ENCODE measurements at regions not wholly inside any gene's neighbourhood (a gene's known extent, or its start where the extent isn't known, plus 50 kb on each side); places are given as distances from the start of the nearest gene placed in this dataset.

GRCh38 chr9:20111173-20111843 is 322.5 kb upstream of the SLC24A2 start:
- H3K4me2 ChIP-seq (ENCODE audit: low read length), result no peak overlapping the region
- H2BK5ac ChIP-seq (ENCODE audit: low read length), result no peak overlapping the region
- peaks cover 2% of the 10 kb centered on the region for H3K27me3 ChIP-seq (ENCODE audit: insufficient read depth, low read length, poor library complexity)
- no CpG with 5 or more reads among the region's 3 CpGs for WGBS (ENCODE audit: extremely low coverage, insufficient coverage, low lambda C conversion rate)
- no peak overlapping the region for H3K4me3 ChIP-seq (ENCODE audit: low read length)
- H3K4me1 ChIP-seq (ENCODE audit: control insufficient read depth, low read depth, low read length), result no peaks in the 10 kb centered on the region
- H2BK120ac ChIP-seq (ENCODE audit: low read depth, low read length), result no peak overlapping the region
- H2AK5ac ChIP-seq (ENCODE audit: low read length), result no peak overlapping the region
- no peaks in the 10 kb centered on the region for H3K79me1 ChIP-seq (ENCODE audit: low read length)
- H3K18ac ChIP-seq (ENCODE audit: low read length), result no peak overlapping the region
- H3K79me2 ChIP-seq (ENCODE audit: control insufficient read depth, insufficient read depth, low read length), result no peaks in the 10 kb centered on the region
- H4K8ac ChIP-seq (ENCODE audit: low read depth, low read length), result no peak overlapping the region
- H3K9ac ChIP-seq (ENCODE audit: low read length), result no peak overlapping the region
- H3K23ac ChIP-seq (ENCODE audit: low read length), result no peak overlapping the region
- DNase-seq, result no peak
- no peak overlapping the region for H3K56ac ChIP-seq (ENCODE audit: low read length)
- H2BK15ac ChIP-seq (replicated peaks; ENCODE audit: low read depth), result no peak overlapping the region
- H3K27ac ChIP-seq (ENCODE audit: low read depth, low read length), result no peak overlapping the region
- no peaks in the 10 kb centered on the region for H3K36me3 ChIP-seq (ENCODE audit: control insufficient read depth, insufficient read depth, low read length)
- no peak overlapping the region for H3K4ac ChIP-seq (ENCODE audit: low read depth, low read length)
- H4K5ac ChIP-seq (ENCODE audit: low read length), result no peak overlapping the region

GRCh38 chr9:20095430-20096092 is 306.7 kb upstream of the SLC24A2 start:
- H3K27me3 ChIP-seq (ENCODE audit: insufficient read depth, low read length, poor library complexity), result no peaks in the 10 kb centered on the region
- no peaks in the 10 kb centered on the region for H3K79me1 ChIP-seq (ENCODE audit: low read length)
- no peak overlapping the region for H3K4ac ChIP-seq (ENCODE audit: low read depth, low read length)
- no peaks in the 10 kb centered on the region for H3K4me1 ChIP-seq (ENCODE audit: control insufficient read depth, low read depth, low read length)
- no peak overlapping the region for H3K23ac ChIP-seq (ENCODE audit: low read length)
- WGBS (ENCODE audit: extremely low coverage, insufficient coverage, low lambda C conversion rate), result no CpG with 5 or more reads among the region's 5 CpGs
- no peak overlapping the region for H2BK5ac ChIP-seq (ENCODE audit: low read length)
- no peaks in the 10 kb centered on the region for H3K36me3 ChIP-seq (ENCODE audit: control insufficient read depth, insufficient read depth, low read length)
- no peak overlapping the region for H2BK15ac ChIP-seq (replicated peaks; ENCODE audit: low read depth)
- no peak for DNase-seq
- no peak overlapping the region for H3K4me2 ChIP-seq (ENCODE audit: low read length)
- H2AK5ac ChIP-seq (ENCODE audit: low read length), result no peak overlapping the region
- H3K4me3 ChIP-seq (ENCODE audit: low read length), result no peak overlapping the region
- no peak overlapping the region for H4K5ac ChIP-seq (ENCODE audit: low read length)
- no peak overlapping the region for H3K27ac ChIP-seq (ENCODE audit: low read depth, low read length)
- no peak overlapping the region for H2BK120ac ChIP-seq (ENCODE audit: low read depth, low read length)
- no peak overlapping the region for H3K18ac ChIP-seq (ENCODE audit: low read length)
- no peaks in the 10 kb centered on the region for H3K79me2 ChIP-seq (ENCODE audit: control insufficient read depth, insufficient read depth, low read length)
- no peak overlapping the region for H3K9ac ChIP-seq (ENCODE audit: low read length)
- no peak overlapping the region for H3K56ac ChIP-seq (ENCODE audit: low read length)
- no peak overlapping the region for H4K8ac ChIP-seq (ENCODE audit: low read depth, low read length)

GRCh38 chr9:20092561-20092960 is 303.7 kb upstream of the SLC24A2 start:
- Histone ChIP-seq H3K4me1 (ENCODE audit: control insufficient read depth, low read depth, low read length) (no peaks in the 10 kb centered on the region), H3K4me2 (ENCODE audit: low read length) (no peak overlapping the region), H3K79me2 (ENCODE audit: control insufficient read depth, insufficient read depth, low read length) (no peaks in the 10 kb centered on the region), H3K18ac (ENCODE audit: low read length) (no peak overlapping the region), H2BK5ac (ENCODE audit: low read length) (no peak overlapping the region), H3K9ac (ENCODE audit: low read length) (no peak overlapping the region), H3K36me3 (ENCODE audit: control insufficient read depth, insufficient read depth, low read length) (no peaks in the 10 kb centered on the region), H2BK15ac (replicated peaks; ENCODE audit: low read depth) (no peak overlapping the region), H2AK5ac (ENCODE audit: low read length) (no peak overlapping the region), H3K4me3 (ENCODE audit: low read length) (no peak overlapping the region), H3K27me3 (ENCODE audit: insufficient read depth, low read length, poor library complexity) (no peaks in the 10 kb centered on the region), H3K79me1 (ENCODE audit: low read length) (no peaks in the 10 kb centered on the region), H3K23ac (ENCODE audit: low read length) (no peak overlapping the region), H3K4ac (ENCODE audit: low read depth, low read length) (no peak overlapping the region), H2BK120ac (ENCODE audit: low read depth, low read length) (no peak overlapping the region), H3K27ac (ENCODE audit: low read depth, low read length) (no peak overlapping the region), H3K56ac (ENCODE audit: low read length) (no peak overlapping the region), H4K8ac (ENCODE audit: low read depth, low read length) (no peak overlapping the region), H4K5ac (ENCODE audit: low read length) (no peak overlapping the region)
- WGBS (ENCODE audit: extremely low coverage, insufficient coverage, low lambda C conversion rate), result no CpG with 5 or more reads among the region's 1 CpG
- DNase-seq, result no peak

- no peaks in the 10 kb centered on the region for H3K79me1 ChIP-seq (ENCODE audit: low read length)
- no peak overlapping the region for H2BK5ac ChIP-seq (ENCODE audit: low read length)
- H3K23ac ChIP-seq (ENCODE audit: low read length), result no peak overlapping the region
- H3K27me3 ChIP-seq (ENCODE audit: insufficient read depth, low read length, poor library complexity), result no peaks in the 10 kb centered on the region
- no peak overlapping the region for H3K4me3 ChIP-seq (ENCODE audit: low read length)
- H3K4me2 ChIP-seq (ENCODE audit: low read length), result no peak overlapping the region
- H2BK120ac ChIP-seq (ENCODE audit: low read depth, low read length), result no peak overlapping the region
- no peak overlapping the region for H3K9ac ChIP-seq (ENCODE audit: low read length)
- no CpG with 5 or more reads among the region's 1 CpG for WGBS (ENCODE audit: extremely low coverage, insufficient coverage, low lambda C conversion rate)
- H3K27ac ChIP-seq (ENCODE audit: low read depth, low read length), result no peak overlapping the region
- H3K4ac ChIP-seq (ENCODE audit: low read depth, low read length), result no peak overlapping the region
- H4K8ac ChIP-seq (ENCODE audit: low read depth, low read length), result no peak overlapping the region
- H3K4me1 ChIP-seq (ENCODE audit: control insufficient read depth, low read depth, low read length), result no peaks in the 10 kb centered on the region
- H4K5ac ChIP-seq (ENCODE audit: low read length), result no peak overlapping the region
- no peak overlapping the region for H2BK15ac ChIP-seq (replicated peaks; ENCODE audit: low read depth)
- DNase-seq, result no peak
- H2AK5ac ChIP-seq (ENCODE audit: low read length), result no peak overlapping the region
- no peaks in the 10 kb centered on the region for H3K36me3 ChIP-seq (ENCODE audit: control insufficient read depth, insufficient read depth, low read length)
- no peak overlapping the region for H3K18ac ChIP-seq (ENCODE audit: low read length)
- no peaks in the 10 kb centered on the region for H3K79me2 ChIP-seq (ENCODE audit: control insufficient read depth, insufficient read depth, low read length)
- H3K56ac ChIP-seq (ENCODE audit: low read length), result no peak overlapping the region
These were observed 298.6 kb upstream of the SLC24A2 start for GRCh38 chr9:20087481-20087880.

GRCh38 chr9:20085842-20086241 is 297.0 kb upstream of the SLC24A2 start:
- Histone ChIP-seq H3K4me1 (ENCODE audit: control insufficient read depth, low read depth, low read length) (no peaks in the 10 kb centered on the region), H3K4ac (ENCODE audit: low read depth, low read length) (no peak overlapping the region), H2BK5ac (ENCODE audit: low read length) (no peak overlapping the region), H3K23ac (ENCODE audit: low read length) (no peak overlapping the region), H3K79me1 (ENCODE audit: low read length) (no peaks in the 10 kb centered on the region), H3K18ac (ENCODE audit: low read length) (no peak overlapping the region), H4K5ac (ENCODE audit: low read length) (no peak overlapping the region), H3K27ac (ENCODE audit: low read depth, low read length) (no peak overlapping the region), H3K4me3 (ENCODE audit: low read length) (no peak overlapping the region), H3K56ac (ENCODE audit: low read length) (no peak overlapping the region), H3K36me3 (ENCODE audit: control insufficient read depth, insufficient read depth, low read length) (no peaks in the 10 kb centered on the region), H3K27me3 (ENCODE audit: insufficient read depth, low read length, poor library complexity) (no peaks in the 10 kb centered on the region), H2BK120ac (ENCODE audit: low read depth, low read length) (no peak overlapping the region), H4K8ac (ENCODE audit: low read depth, low read length) (no peak overlapping the region), H3K9ac (ENCODE audit: low read length) (no peak overlapping the region), H3K4me2 (ENCODE audit: low read length) (no peak overlapping the region), H2AK5ac (ENCODE audit: low read length) (no peak overlapping the region), H3K79me2 (ENCODE audit: control insufficient read depth, insufficient read depth, low read length) (no peaks in the 10 kb centered on the region), H2BK15ac (replicated peaks; ENCODE audit: low read depth) (no peak overlapping the region)
- WGBS (ENCODE audit: extremely low coverage, insufficient coverage, low lambda C conversion rate), result no CpG with 5 or more reads among the region's 1 CpG
- no peak for DNase-seq

GRCh38 chr9:20084125-20084524 is 295.3 kb upstream of the SLC24A2 start:
- Histone ChIP-seq H3K4me1 (ENCODE audit: control insufficient read depth, low read depth, low read length) (no peaks in the 10 kb centered on the region), H2BK5ac (ENCODE audit: low read length) (no peak overlapping the region), H3K18ac (ENCODE audit: low read length) (no peak overlapping the region), H3K4me2 (ENCODE audit: low read length) (no peak overlapping the region), H2BK15ac (replicated peaks; ENCODE audit: low read depth) (no peak overlapping the region), H2BK120ac (ENCODE audit: low read depth, low read length) (no peak overlapping the region), H3K27ac (ENCODE audit: low read depth, low read length) (no peak overlapping the region), H3K27me3 (ENCODE audit: insufficient read depth, low read length, poor library complexity) (no peaks in the 10 kb centered on the region), H3K23ac (ENCODE audit: low read length) (no peak overlapping the region), H3K56ac (ENCODE audit: low read length) (no peak overlapping the region), H3K36me3 (ENCODE audit: control insufficient read depth, insufficient read depth, low read length) (no peaks in the 10 kb centered on the region), H4K5ac (ENCODE audit: low read length) (no peak overlapping the region), H3K4me3 (ENCODE audit: low read length) (no peak overlapping the region), H3K4ac (ENCODE audit: low read depth, low read length) (no peak overlapping the region), H2AK5ac (ENCODE audit: low read length) (no peak overlapping the region), H4K8ac (ENCODE audit: low read depth, low read length) (no peak overlapping the region), H3K79me1 (ENCODE audit: low read length) (no peaks in the 10 kb centered on the region), H3K79me2 (ENCODE audit: control insufficient read depth, insufficient read depth, low read length) (no peaks in the 10 kb centered on the region), H3K9ac (ENCODE audit: low read length) (no peak overlapping the region)
- DNase-seq, result no peak
- no CpG with 5 or more reads among the region's 2 CpGs for WGBS (ENCODE audit: extremely low coverage, insufficient coverage, low lambda C conversion rate)

All from mesendoderm (in vitro differentiated cells).